Neural cell (in vitro differentiated cells): ENCODE measurements at regions not wholly inside any gene's neighbourhood (a gene's known extent, or its start where the extent isn't known, plus 50 kb on each side); places are given as distances from the start of the nearest gene placed in this dataset.

Experiments
- H2AFZ ChIP-seq: fragments of 200-600, 300-800 bp; sonication (generic), shearing (Covaris generic); 2 replicates; pipeline ENCODE4 v1.6.0; 2014; ENCODE audit warnings: low read depth, mild to moderate bottlenecking, antibody characterized with exemption, low read length, moderate library complexity
- H3F3A ChIP-seq: fragments of 200-600 bp; shearing (Covaris generic); 2 replicates; pipeline ENCODE4 v1.6.1; 2016; ENCODE audit warnings: mild to moderate bottlenecking, moderate library complexity, mixed read lengths, antibody characterized with exemption, low read length; ENCODE audit not compliant: insufficient read depth, poor library complexity, severe bottlenecking
- H3K27ac ChIP-seq: fragments of 200-600, 300-800 bp; sonication (generic), shearing (Covaris generic); 2 replicates; pipeline ENCODE4 v1.5.1; 2014; ENCODE audit warnings: mild to moderate bottlenecking, low read length, moderate library complexity
- H3K27me3 ChIP-seq: fragments of 300-800, 200-600 bp; sonication (generic), shearing (Covaris generic); 2 replicates; pipeline ENCODE4 v1.6.0; 2014; ENCODE audit warnings: mild to moderate bottlenecking, low read depth, low read length, moderate library complexity; ENCODE audit not compliant: insufficient read depth
- H3K36me3 ChIP-seq: fragments of 300-800, 200-600 bp; sonication (generic), shearing (Covaris generic); 2 replicates; pipeline ENCODE4 v1.5.1; 2014; ENCODE audit warnings: mild to moderate bottlenecking, antibody characterized with exemption, low read length, moderate library complexity; ENCODE audit not compliant: insufficient read depth
- H3K4me2 ChIP-seq: fragments of 300-800, 200-600 bp; sonication (generic), shearing (Covaris generic); 2 replicates; pipeline ENCODE4 v1.6.0; 2014; ENCODE audit warnings: mild to moderate bottlenecking, low read length
- H3K4me3 ChIP-seq: fragments of 300-800, 200-600 bp; sonication (generic), shearing (Covaris generic); 2 replicates; pipeline ENCODE4 v1.5.1; 2014; ENCODE audit warnings: mild to moderate bottlenecking, low read length, moderate library complexity
- H3K79me2 ChIP-seq: fragments of 200-600 bp; shearing (Covaris generic); replicated peaks from 2 replicates; pipeline ENCODE4 v1.6.0; 2014; ENCODE audit warnings: mild to moderate bottlenecking, low read length, moderate library complexity; ENCODE audit not compliant: insufficient read depth
- H3K9ac ChIP-seq: fragments of 300-800, 200-600 bp; sonication (generic), shearing (Covaris generic); 2 replicates; pipeline ENCODE4 v1.6.1; 2016; ENCODE audit warnings: mild to moderate bottlenecking, low read length, mixed read lengths
- H3K9me2 ChIP-seq: fragments of 200-600 bp; shearing (Covaris generic); 2 replicates; pipeline ENCODE4 v1.6.1; 2016; ENCODE audit warnings: mild to moderate bottlenecking, low read length, mixed read lengths; ENCODE audit not compliant: insufficient read depth
- H3K9me3 ChIP-seq: fragments of 200-600, 300-800 bp; sonication (generic), shearing (Covaris generic); 2 replicates; pipeline ENCODE4 v1.6.1; 2016; ENCODE audit warnings: mild to moderate bottlenecking, mixed run types, low read length, moderate library complexity, mixed read lengths
- H4K20me1 ChIP-seq: fragments of 200-600 bp; shearing (Covaris generic); 2 replicates; pipeline ENCODE4 v1.6.1; 2016; ENCODE audit warnings: mild to moderate bottlenecking, mixed run types; ENCODE audit not compliant: insufficient read depth
- EP300 ChIP-seq: fragments of 450-650 bp; conservative IDR thresholded peaks from 2 replicates; pipeline ENCODE4 v1.6.1; 2014; ENCODE audit warnings: antibody characterized with exemption, mild to moderate bottlenecking, moderate library complexity; ENCODE audit not compliant: poor library complexity, severe bottlenecking
- EZH2 ChIP-seq: fragments of 200-600, 300-800 bp; shearing (Covaris generic), sonication (generic); IDR thresholded peaks from 2 replicates; pipeline ENCODE4 v1.6.1; 2014; ENCODE audit warnings: antibody characterized with exemption, low read length, borderline replicate concordance, mild to moderate bottlenecking; ENCODE audit not compliant: insufficient read depth, poor library complexity, severe bottlenecking
- MXI1 ChIP-seq: fragments of 450-650 bp; conservative IDR thresholded peaks from 2 replicates; pipeline ENCODE4 v1.6.1; 2014; ENCODE audit warnings: antibody characterized with exemption, mild to moderate bottlenecking; ENCODE audit not compliant: poor library complexity, severe bottlenecking
- POLR2AphosphoS5 ChIP-seq: IDR thresholded peaks from 2 replicates; pipeline ENCODE4 v1.6.1; 2012
- RAD21 ChIP-seq: fragments of 450-650 bp; conservative IDR thresholded peaks from 2 replicates; pipeline ENCODE4 v1.6.1; 2014; ENCODE audit warnings: antibody characterized with exemption, mild to moderate bottlenecking, moderate library complexity
- REST ChIP-seq: IDR thresholded peaks from 2 replicates; pipeline ENCODE4 v1.6.1; 2012; ENCODE audit warnings: borderline replicate concordance
- SMC3 ChIP-seq: fragments of 450-650 bp; conservative IDR thresholded peaks from 2 replicates; pipeline ENCODE4 v1.6.1; 2014; ENCODE audit warnings: antibody characterized with exemption, mild to moderate bottlenecking, moderate library complexity; ENCODE audit not compliant: poor library complexity
- TAF1 ChIP-seq: IDR thresholded peaks from 2 replicates; pipeline ENCODE4 v1.6.1; 2012; ENCODE audit warnings: low read depth
- TF ChIP-seq, protein P1 (sequence below): fragments of 450-650 bp; IDR thresholded peaks from 2 replicates; pipeline ENCODE4 v1.5.1; 2014; ENCODE audit warnings: antibody characterized with exemption, mild to moderate bottlenecking, moderate library complexity; ENCODE audit not compliant: poor library complexity, severe bottlenecking

DNA sequence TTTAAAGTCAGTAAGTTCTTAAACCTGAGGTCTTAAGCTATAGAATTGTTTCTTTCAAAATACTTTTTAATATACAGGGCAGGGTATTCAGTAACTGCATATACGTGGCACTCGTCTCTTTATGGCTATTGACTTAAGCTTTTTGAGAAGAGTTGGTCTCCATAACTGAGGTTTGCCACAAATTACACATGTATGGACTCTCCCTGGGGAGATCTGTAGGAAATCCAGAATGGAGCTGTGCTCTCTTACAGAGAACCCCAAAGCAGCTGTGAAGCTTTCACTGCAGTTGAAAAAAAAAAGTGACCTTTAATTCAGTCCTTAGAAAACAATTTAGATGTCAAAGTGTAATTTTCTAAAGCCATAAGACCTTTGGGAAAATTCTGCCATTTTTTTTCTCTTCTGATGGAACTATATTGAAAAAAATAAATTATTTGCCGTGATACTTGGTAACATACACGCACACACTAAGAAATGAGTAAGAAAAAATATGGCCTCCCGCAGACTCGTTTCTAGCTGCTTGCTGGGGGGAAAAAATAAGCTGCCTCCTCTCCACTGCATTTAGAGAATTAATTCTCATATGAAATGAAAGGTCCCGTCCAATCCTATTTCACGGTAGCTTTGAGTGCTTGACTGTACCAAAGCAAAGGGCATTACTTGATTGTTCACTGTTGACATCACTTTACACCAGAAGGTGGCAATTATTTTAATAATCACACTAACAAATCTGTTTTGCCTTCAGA lies 159.4 kb upstream of the TENM3 start:
- no peaks in the 10 kb centered on the region for H3K79me2 ChIP-seq
- H3K4me2 ChIP-seq, result no peak overlapping the region
- H3K9me2 ChIP-seq, result no peaks in the 10 kb centered on the region
- no peaks in the 10 kb centered on the region for H3F3A ChIP-seq
- no peaks in the 10 kb centered on the region for H4K20me1 ChIP-seq
- H3K9ac ChIP-seq, result no peak overlapping the region
- no peak overlapping the region for H3K4me3 ChIP-seq
- TF ChIP-seq EP300 (no peak), RAD21 (no peak), MXI1 (no peak), SMC3 (no peak), REST (no peak), EZH2 (no peak), POLR2AphosphoS5 (no peak), TAF1 (no peak)
- TF ChIP-seq, protein P1, sequence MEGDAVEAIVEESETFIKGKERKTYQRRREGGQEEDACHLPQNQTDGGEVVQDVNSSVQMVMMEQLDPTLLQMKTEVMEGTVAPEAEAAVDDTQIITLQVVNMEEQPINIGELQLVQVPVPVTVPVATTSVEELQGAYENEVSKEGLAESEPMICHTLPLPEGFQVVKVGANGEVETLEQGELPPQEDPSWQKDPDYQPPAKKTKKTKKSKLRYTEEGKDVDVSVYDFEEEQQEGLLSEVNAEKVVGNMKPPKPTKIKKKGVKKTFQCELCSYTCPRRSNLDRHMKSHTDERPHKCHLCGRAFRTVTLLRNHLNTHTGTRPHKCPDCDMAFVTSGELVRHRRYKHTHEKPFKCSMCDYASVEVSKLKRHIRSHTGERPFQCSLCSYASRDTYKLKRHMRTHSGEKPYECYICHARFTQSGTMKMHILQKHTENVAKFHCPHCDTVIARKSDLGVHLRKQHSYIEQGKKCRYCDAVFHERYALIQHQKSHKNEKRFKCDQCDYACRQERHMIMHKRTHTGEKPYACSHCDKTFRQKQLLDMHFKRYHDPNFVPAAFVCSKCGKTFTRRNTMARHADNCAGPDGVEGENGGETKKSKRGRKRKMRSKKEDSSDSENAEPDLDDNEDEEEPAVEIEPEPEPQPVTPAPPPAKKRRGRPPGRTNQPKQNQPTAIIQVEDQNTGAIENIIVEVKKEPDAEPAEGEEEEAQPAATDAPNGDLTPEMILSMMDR, result no peak
- H3K27ac ChIP-seq, result no peak overlapping the region
- H3K9me3 ChIP-seq, result no peaks in the 10 kb centered on the region
- H3K27me3 ChIP-seq, result no peaks in the 10 kb centered on the region
- H2AFZ ChIP-seq, result no peak overlapping the region
- H3K36me3 ChIP-seq, result no peaks in the 10 kb centered on the region

- no peak overlapping the region for H3K4me3 ChIP-seq
- no peaks in the 10 kb centered on the region for H3K9me2 ChIP-seq
- no peak for TF ChIP-seq TAF1
- TF ChIP-seq MXI1, result no peak
- TF ChIP-seq EP300, result no peak
- no peak for TF ChIP-seq REST
- no peak overlapping the region for H3K9ac ChIP-seq
- no peak overlapping the region for H3K4me2 ChIP-seq
- H2AFZ ChIP-seq, result no peak overlapping the region
- H3K9me3 ChIP-seq, result no peaks in the 10 kb centered on the region
- no peak overlapping the region for H3K27ac ChIP-seq
- no peaks in the 10 kb centered on the region for H4K20me1 ChIP-seq
- no peaks in the 10 kb centered on the region for H3K79me2 ChIP-seq
- H3K27me3 ChIP-seq, result no peaks in the 10 kb centered on the region
- no peaks in the 10 kb centered on the region for H3F3A ChIP-seq
- H3K36me3 ChIP-seq, result no peaks in the 10 kb centered on the region
Observed at GRCh38 chr4:182085051-182085480, 158.1 kb upstream of the TENM3 start.
